Sigmoid colon (tissue), 6 donors: ENCODE measurements at regions not wholly inside any gene's neighbourhood (a gene's known extent, or its start where the extent isn't known, plus 50 kb on each side); places are given as distances from the start of the nearest gene placed in this dataset.

Source experiments
- DNase-seq: peaks from one replicate; pipeline ENCODE4 v3.0.0-alpha.2; 2019
- H3K27ac ChIP-seq, 4 donors: fragments of 200-600 bp; sonication (generic); one replicate each; pipeline ENCODE4 v1.5.1; 2016 to 2019; ENCODE audit warnings: mild to moderate bottlenecking in 1 of 4
- H3K27me3 ChIP-seq, 3 donors: fragments of 200-600 bp; sonication (generic); one replicate each; pipeline ENCODE4 v1.5.1; 2019; ENCODE audit warnings: mild to moderate bottlenecking in 1 of 3
- H3K36me3 ChIP-seq, 4 donors: fragments of 200-600 bp; sonication (generic); one replicate each; pipeline ENCODE4 v1.5.1; 2016 to 2019
- H3K4me1 ChIP-seq, 4 donors: fragments of 200-600 bp; sonication (generic); one replicate each; pipeline ENCODE4 v1.5.1; 2017 to 2019
- H3K4me3 ChIP-seq, 4 donors: fragments of 200-600 bp; sonication (generic); one replicate each; pipeline ENCODE4 v1.5.1; 2017 to 2019; ENCODE audit warnings: mild to moderate bottlenecking in 2 of 4, moderate library complexity in 1 of 4
- H3K9me3 ChIP-seq, 4 donors: fragments of 200-600 bp in 3 of 4; sonication (generic) in 3 of 4; one replicate each; pipeline versions ENCODE4 v1.5.1 to v1.6.1; 2013 to 2019
- CTCF ChIP-seq, 4 experiments: fragments of 450-650 bp in 3 of 4; fragments of 200-600 bp in 1 of 4; IDR thresholded peaks; one replicate each; pipeline ENCODE4 v1.5.1; 2016 to 2019; ENCODE audit warnings: antibody characterized with exemption in 4 of 4, mild to moderate bottlenecking in 3 of 4, moderate library complexity in 2 of 4
- EP300 ChIP-seq, 4 donors: sonication (generic); formaldehyde crosslinking; IDR thresholded peaks; one replicate each; pipeline ENCODE4 v1.6.1; 2017; ENCODE audit warnings: antibody characterized with exemption in 4 of 4
- POLR2A ChIP-seq, 2 donors: fragments of 450-650 bp; IDR thresholded peaks; one replicate each; pipeline ENCODE4 v1.6.1; 2016; ENCODE audit warnings: antibody characterized with exemption in 2 of 2, mild to moderate bottlenecking in 2 of 2, moderate library complexity in 2 of 2
- POLR2AphosphoS5 ChIP-seq, 4 donors: sonication (generic); formaldehyde crosslinking; IDR thresholded peaks; one replicate each; pipeline ENCODE4 v1.6.1; 2017; ENCODE audit warnings: antibody characterized with exemption in 4 of 4
- WGBS, 2 donors: extraction: QIAGEN DNeasy Blood & Tissue Kit; methylation state at CpG; one replicate each; pipeline ENCODE4 v1.1.7; 2013; 5-methylcytosine and 5-hydroxymethylcytosine counted together
- intact Hi-C: fragments of 100-400 bp; cut with DNase I; formaldehyde crosslinking; loops from one replicate; pipeline ENCODE4 v1.15.1; 2023
- donor health status: healthy with polysubstance abuse.
- donor health status: healthy.

- no peaks in the 10 kb centered on the region for H3K9me3 ChIP-seq
- TF ChIP-seq EP300 (IDR thresholded peaks at IDR 0.05): no peak
- TF ChIP-seq POLR2AphosphoS5 (IDR thresholded peaks at IDR 0.05): no peak
- TF ChIP-seq POLR2A (IDR thresholded peaks at IDR 0.05): no peak
- no peak for TF ChIP-seq CTCF (IDR thresholded peaks at IDR 0.05)
- 95 to 97% methylated on average over 3 of the region's 3 CpGs for WGBS, 2 donors
These were observed 329.8 kb downstream of the ZNF608 start for GRCh38 chr5:124416627-124417026.

GRCh38 chr5:124414973-124415372 is 331.5 kb downstream of the ZNF608 start:
- intact Hi-C loops: no loop called here
- no peak for TF ChIP-seq EP300 (IDR thresholded peaks at IDR 0.05)
- no peak for TF ChIP-seq POLR2A (IDR thresholded peaks at IDR 0.05)
- no peak for TF ChIP-seq POLR2AphosphoS5 (IDR thresholded peaks at IDR 0.05)
- TF ChIP-seq CTCF (IDR thresholded peaks at IDR 0.05): no peak
- no peaks in the 10 kb centered on the region for H3K27me3 ChIP-seq
- H3K27ac ChIP-seq: no peak overlapping the region
- no peak overlapping the region for H3K4me3 ChIP-seq
- WGBS, 2 donors: 94 to 97% methylated on average over 3 of the region's 3 CpGs
- H3K9me3 ChIP-seq: no peaks in the 10 kb centered on the region
- no peaks in the 10 kb centered on the region for H3K36me3 ChIP-seq
- DNase-seq: no peak
- no peaks in the 10 kb centered on the region for H3K4me1 ChIP-seq

More at GRCh38 chr5:124416627-124417026, 329.8 kb downstream of the ZNF608 start:
- Histone ChIP-seq H3K4me3 (no peak overlapping the region), H3K27ac (no peak overlapping the region), H3K27me3 (no peaks in the 10 kb centered on the region), H3K4me1 (no peaks in the 10 kb centered on the region), H3K36me3 (no peaks in the 10 kb centered on the region)
- intact Hi-C loops: no loop called here
- DNase-seq: no peak

- Histone ChIP-seq H3K9me3 (no peaks in the 10 kb centered on the region), H3K4me3 (no peak overlapping the region), H3K4me1 (no peaks in the 10 kb centered on the region), H3K36me3 (no peaks in the 10 kb centered on the region), H3K27ac (no peak overlapping the region), H3K27me3 (no peaks in the 10 kb centered on the region)
- WGBS, 2 donors: 84 to 94% methylated on average over 3 of the region's 3 CpGs
- intact Hi-C loops: no loop called here
- no peak for DNase-seq
- TF ChIP-seq EP300 (IDR thresholded peaks at IDR 0.05) (no peak), CTCF (IDR thresholded peaks at IDR 0.05) (no peak), POLR2A (IDR thresholded peaks at IDR 0.05) (no peak), POLR2AphosphoS5 (IDR thresholded peaks at IDR 0.05) (no peak)
These were observed 335.6 kb downstream of the ZNF608 start for GRCh38 chr5:124410539-124411488.

- DNase-seq: no peak
- H3K4me3 ChIP-seq: no peak overlapping the region
- H3K27me3 ChIP-seq: no peaks in the 10 kb centered on the region
- WGBS, 2 donors: 85 to 92% methylated on average over 10 of the region's 10 CpGs
- no peaks in the 10 kb centered on the region for H3K4me1 ChIP-seq
- H3K36me3 ChIP-seq: no peaks in the 10 kb centered on the region
- no peak for TF ChIP-seq POLR2AphosphoS5 (IDR thresholded peaks at IDR 0.05)
- TF ChIP-seq POLR2A (IDR thresholded peaks at IDR 0.05): no peak
- no peak for TF ChIP-seq EP300 (IDR thresholded peaks at IDR 0.05)
- TF ChIP-seq CTCF (IDR thresholded peaks at IDR 0.05): no peak
- intact Hi-C loops: no loop called here
- H3K9me3 ChIP-seq: no peaks in the 10 kb centered on the region
- no peak overlapping the region for H3K27ac ChIP-seq
These were observed 337.5 kb downstream of the ZNF608 start for GRCh38 chr5:124408738-124409453.
